Thyroid gland (tissue), 4 donors: ENCODE measurements at regions not wholly inside any gene's neighbourhood (a gene's known extent, or its start where the extent isn't known, plus 50 kb on each side); places are given as distances from the start of the nearest gene placed in this dataset.

ENCODE experiments used
- POLR2A ChIP-seq, 2 donors: fragments of 450-650 bp; IDR thresholded peaks; one replicate each; pipeline ENCODE4 v1.6.1; 2017; ENCODE audit warnings: antibody characterized with exemption in 2 of 2, mild to moderate bottlenecking in 2 of 2, moderate library complexity in 1 of 2
- TF ChIP-seq, protein P1 (sequence below), 6 experiments: fragments of 200-600 bp in 3 of 6; fragments of 450-650 bp in 3 of 6; sonication (generic) in 3 of 6; IDR thresholded peaks; one replicate each; pipeline ENCODE4 v1.5.1; 2016 to 2019; ENCODE audit warnings: antibody characterized with exemption in 6 of 6, mild to moderate bottlenecking in 2 of 6, inconsistent platforms in 1 of 6, moderate library complexity in 1 of 6

DNA sequence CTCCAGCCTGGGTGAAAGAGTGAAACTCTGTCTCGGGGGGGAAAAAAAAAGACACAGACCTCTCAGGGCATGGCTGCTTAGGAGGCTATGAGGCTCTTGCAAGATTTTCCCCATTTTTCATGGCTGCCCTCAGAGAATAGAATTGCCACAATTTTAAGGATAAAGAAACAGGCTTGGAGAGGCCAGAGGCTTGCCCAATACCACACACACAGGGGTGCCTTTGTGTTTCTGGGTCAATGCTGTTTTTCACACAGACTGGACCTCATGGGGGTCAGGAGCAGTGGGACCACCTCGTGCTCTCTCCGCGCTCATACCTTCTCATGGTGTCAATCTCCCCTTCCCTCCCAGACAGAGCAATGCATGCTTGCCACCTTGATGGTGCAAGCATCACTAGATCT is 65.4 kb upstream of the ST3GAL5 start:
- TF ChIP-seq, protein P1, sequence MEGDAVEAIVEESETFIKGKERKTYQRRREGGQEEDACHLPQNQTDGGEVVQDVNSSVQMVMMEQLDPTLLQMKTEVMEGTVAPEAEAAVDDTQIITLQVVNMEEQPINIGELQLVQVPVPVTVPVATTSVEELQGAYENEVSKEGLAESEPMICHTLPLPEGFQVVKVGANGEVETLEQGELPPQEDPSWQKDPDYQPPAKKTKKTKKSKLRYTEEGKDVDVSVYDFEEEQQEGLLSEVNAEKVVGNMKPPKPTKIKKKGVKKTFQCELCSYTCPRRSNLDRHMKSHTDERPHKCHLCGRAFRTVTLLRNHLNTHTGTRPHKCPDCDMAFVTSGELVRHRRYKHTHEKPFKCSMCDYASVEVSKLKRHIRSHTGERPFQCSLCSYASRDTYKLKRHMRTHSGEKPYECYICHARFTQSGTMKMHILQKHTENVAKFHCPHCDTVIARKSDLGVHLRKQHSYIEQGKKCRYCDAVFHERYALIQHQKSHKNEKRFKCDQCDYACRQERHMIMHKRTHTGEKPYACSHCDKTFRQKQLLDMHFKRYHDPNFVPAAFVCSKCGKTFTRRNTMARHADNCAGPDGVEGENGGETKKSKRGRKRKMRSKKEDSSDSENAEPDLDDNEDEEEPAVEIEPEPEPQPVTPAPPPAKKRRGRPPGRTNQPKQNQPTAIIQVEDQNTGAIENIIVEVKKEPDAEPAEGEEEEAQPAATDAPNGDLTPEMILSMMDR (IDR thresholded peaks at IDR 0.05), result no peak
- peak in 1 of 2 donors; percentile 28 for TF ChIP-seq POLR2A (IDR thresholded peaks at IDR 0.05)
